NCI-H1930 (cell line): ENCODE measurements at regions not wholly inside any gene's neighbourhood (a gene's known extent, or its start where the extent isn't known, plus 50 kb on each side); places are given as distances from the start of the nearest gene placed in this dataset.

ENCODE experiments used
- DNase-seq, 2 experiments: peaks; one replicate each; lab custom pipeline; 2025; lab: John Stamatoyannopoulos, UW

GRCh38 chr18:41829647-41830516 is 125.2 kb upstream of the PIK3C3 start:
- DNase-seq: no peak

GRCh38 chr18:41828137-41828536 is 126.9 kb upstream of the PIK3C3 start:
- no peak for DNase-seq

- no peak for DNase-seq
These were observed 134.2 kb upstream of the PIK3C3 start for GRCh38 chr18:41820784-41821183.

- no peak for DNase-seq
These were observed 136.4 kb upstream of the PIK3C3 start for GRCh38 chr18:41818381-41819355.

- no peak for DNase-seq
These were observed 140.4 kb upstream of the PIK3C3 start for GRCh38 chr18:41814651-41815050.

- DNase-seq: no peak
These were observed 145.4 kb upstream of the PIK3C3 start for GRCh38 chr18:41809652-41810051.

GRCh38 chr18:41805341-41805740 is 149.7 kb upstream of the PIK3C3 start:
- no peak for DNase-seq

- no peak for DNase-seq
These were observed 156.2 kb upstream of the PIK3C3 start for GRCh38 chr18:41798879-41799278.

- DNase-seq: no peak
These were observed 164.3 kb upstream of the PIK3C3 start for GRCh38 chr18:41790687-41791086.

GRCh38 chr18:41789001-41789400 is 166.0 kb upstream of the PIK3C3 start:
- DNase-seq: no peak

GRCh38 chr18:41783879-41784278 is 171.2 kb upstream of the PIK3C3 start:
- no peak for DNase-seq

GRCh38 chr18:41783065-41783818 is 171.8 kb upstream of the PIK3C3 start:
- DNase-seq: no peak

GRCh38 chr18:41771973-41772372 is 183.1 kb upstream of the PIK3C3 start:
- no peak for DNase-seq

GRCh38 chr18:41769265-41769664 is 185.8 kb upstream of the PIK3C3 start:
- DNase-seq: no peak

- no peak for DNase-seq
These were observed 186.6 kb upstream of the PIK3C3 start for GRCh38 chr18:41768467-41768866.

GRCh38 chr18:41767960-41768359 is 187.1 kb upstream of the PIK3C3 start:
- DNase-seq: no peak

GRCh38 chr18:41765460-41765859 is 189.6 kb upstream of the PIK3C3 start:
- DNase-seq: no peak

GRCh38 chr18:41763361-41763760 is 191.7 kb upstream of the PIK3C3 start:
- DNase-seq: no peak

- DNase-seq: no peak
These were observed 193.6 kb upstream of the PIK3C3 start for GRCh38 chr18:41761333-41762018.

- DNase-seq: no peak
These were observed 196.5 kb upstream of the PIK3C3 start for GRCh38 chr18:41758534-41758933.

- no peak for DNase-seq
These were observed 198.9 kb upstream of the PIK3C3 start for GRCh38 chr18:41756141-41756540.
